Activated T-helper 1 cell treated with anti-CD3 and anti-CD28 coated beads, Interleukin-12 subunit alpha, Interleukin-12 subunit beta, Interleukin-2, Interleukin-4 antibody, amounts not matched to agents 30 ng/mL and 10 ng/mL and 1 ng/mL, durations not matched to agents 14 hours and 24 hours and 36 hours (primary cell): ENCODE measurements at regions not wholly inside any gene's neighbourhood (a gene's known extent, or its start where the extent isn't known, plus 50 kb on each side); places are given as distances from the start of the nearest gene placed in this dataset.

ENCODE experiments used
- DNase-seq: peaks from one replicate; pipeline ENCODE4 v3.0.0; 2021; ENCODE audit warnings: low spot score
- H3K27ac Mint-ChIP-seq: one replicate; pipeline ENCODE4 v1.8.0; 2021; ENCODE audit warnings: mild to moderate bottlenecking, mixed read lengths
- H3K27me3 Mint-ChIP-seq: one replicate; pipeline ENCODE4 v1.8.0; 2022; ENCODE audit warnings: mild to moderate bottlenecking, moderate library complexity, mixed read lengths; ENCODE audit not compliant: insufficient read depth
- H3K36me3 Mint-ChIP-seq: one replicate; pipeline ENCODE4 v1.8.0; 2021; ENCODE audit warnings: low read depth, mixed read lengths
- H3K4me1 Mint-ChIP-seq: one replicate; pipeline ENCODE4 v1.8.0; 2021; ENCODE audit warnings: low read depth, mixed read lengths
- H3K4me3 Mint-ChIP-seq: one replicate; pipeline ENCODE4 v1.8.0; 2021; ENCODE audit warnings: mild to moderate bottlenecking, moderate library complexity, mixed read lengths
- H3K9me3 Mint-ChIP-seq: one replicate; pipeline ENCODE4 v1.8.0; 2021; ENCODE audit warnings: mixed read lengths
- intact Hi-C: fragments of 100-400 bp; cut with micrococcal nuclease; formaldehyde crosslinking; loops from one replicate; pipeline ENCODE4 v1.15.1; 2024

- H3K27ac Mint-ChIP-seq, result no peak overlapping the region
- DNase-seq, result no peak
- intact Hi-C loops, result no loop called here
- no peaks in the 10 kb centered on the region for H3K36me3 Mint-ChIP-seq
- H3K4me1 Mint-ChIP-seq, result no peaks in the 10 kb centered on the region
- no peaks in the 10 kb centered on the region for H3K9me3 Mint-ChIP-seq
- H3K4me3 Mint-ChIP-seq, result no peak overlapping the region
- H3K27me3 Mint-ChIP-seq, result peaks cover 36% of the 10 kb centered on the region
Observed at GRCh38 chr6:27624694-27625262, 151.9 kb upstream of the ZNF184 start.

- Mint-ChIP-seq H3K4me1 (peaks cover 2% of the 10 kb centered on the region), H3K36me3 (peaks cover under 1% of the 10 kb centered on the region), H3K27ac (no peak overlapping the region), H3K4me3 (no peak overlapping the region), H3K9me3 (no peaks in the 10 kb centered on the region), H3K27me3 (peaks cover 30% of the 10 kb centered on the region)
- intact Hi-C loops, result no loop called here
- no peak for DNase-seq
Observed at GRCh38 chr6:27623103-27623502, 150.2 kb upstream of the ZNF184 start.

- Mint-ChIP-seq H3K4me3 (no peak overlapping the region), H3K4me1 (peaks cover 19% of the 10 kb centered on the region), H3K27me3 (peaks cover 40% of the 10 kb centered on the region), H3K27ac (no peak overlapping the region), H3K9me3 (no peaks in the 10 kb centered on the region), H3K36me3 (peaks cover 5% of the 10 kb centered on the region)
- intact Hi-C loops, result no loop called here
- no peak for DNase-seq
Observed at GRCh38 chr6:27619436-27619835, 146.5 kb upstream of the ZNF184 start.

- intact Hi-C loops, result no loop called here
- H3K4me3 Mint-ChIP-seq, result peak overlapping the region; percentile 80
- no peaks in the 10 kb centered on the region for H3K9me3 Mint-ChIP-seq
- peaks cover 5% of the 10 kb centered on the region for H3K36me3 Mint-ChIP-seq
- DNase-seq, result no peak
- H3K4me1 Mint-ChIP-seq, result peaks cover 19% of the 10 kb centered on the region
- H3K27me3 Mint-ChIP-seq, result peaks cover 43% of the 10 kb centered on the region
- peak overlapping the region; percentile 25 for H3K27ac Mint-ChIP-seq
Observed at GRCh38 chr6:27617700-27618689, 145.1 kb upstream of the ZNF184 start.

- intact Hi-C loops, result no loop called here
Observed at GRCh38 chr6:27617046-27617687, 144.3 kb upstream of the ZNF184 start.

GRCh38 chr6:27616328-27617045 is 143.6 kb upstream of the ZNF184 start:
- intact Hi-C loops, result no loop called here
- Mint-ChIP-seq H3K4me3 (peak overlapping the region; percentile 80), H3K27ac (no peak overlapping the region)

More at GRCh38 chr6:27617046-27617687, 144.3 kb upstream of the ZNF184 start:
- Mint-ChIP-seq H3K27me3 (peaks cover 39% of the 10 kb centered on the region), H3K9me3 (no peaks in the 10 kb centered on the region), H3K27ac (no peak overlapping the region), H3K36me3 (peaks cover 5% of the 10 kb centered on the region), H3K4me1 (peaks cover 19% of the 10 kb centered on the region), H3K4me3 (peak overlapping the region; percentile 80)
- no peak for DNase-seq

GRCh38 chr6:27611451-27611850 is 138.5 kb upstream of the ZNF184 start:
- Mint-ChIP-seq H3K27ac (no peak overlapping the region), H3K9me3 (no peaks in the 10 kb centered on the region), H3K36me3 (no peaks in the 10 kb centered on the region), H3K27me3 (peaks cover 10% of the 10 kb centered on the region), H3K4me3 (no peak overlapping the region), H3K4me1 (peaks cover 6% of the 10 kb centered on the region)
- no peak for DNase-seq
- intact Hi-C loops, result no loop called here

More at GRCh38 chr6:27616328-27617045, 143.6 kb upstream of the ZNF184 start:
- Mint-ChIP-seq H3K9me3 (no peaks in the 10 kb centered on the region), H3K27me3 (peaks cover 34% of the 10 kb centered on the region), H3K36me3 (peaks cover 5% of the 10 kb centered on the region), H3K4me1 (peaks cover 19% of the 10 kb centered on the region)
- DNase-seq, result no peak

GRCh38 chr6:27608916-27609883 is 136.3 kb upstream of the ZNF184 start:
- intact Hi-C loops, result loop anchor here (1.0 to 10.0 kb wide), 5 partner anchors 52 to 447 kb away; no protein-coding TSS in a partner anchor
- no peak for DNase-seq
- H3K4me1 Mint-ChIP-seq, result peaks cover 18% of the 10 kb centered on the region

GRCh38 chr6:27605401-27606342 is 132.8 kb upstream of the ZNF184 start:
- no peak for DNase-seq
- Mint-ChIP-seq H3K4me3 (peak overlapping the region; percentile 56), H3K36me3 (peaks cover 4% of the 10 kb centered on the region), H3K27me3 (peaks cover 26% of the 10 kb centered on the region), H3K4me1 (peaks cover 30% of the 10 kb centered on the region), H3K9me3 (peaks cover 11% of the 10 kb centered on the region), H3K27ac (peak overlapping the region; percentile 15)
- intact Hi-C loops, result loop anchor here (5.0 to 10.0 kb wide), 2 partner anchors 48 to 299 kb away; no protein-coding TSS in a partner anchor

More at GRCh38 chr6:27608916-27609883, 136.3 kb upstream of the ZNF184 start:
- Mint-ChIP-seq H3K27ac (no peak overlapping the region), H3K4me3 (no peak overlapping the region), H3K36me3 (no peaks in the 10 kb centered on the region), H3K27me3 (peaks cover 28% of the 10 kb centered on the region), H3K9me3 (no peaks in the 10 kb centered on the region)

- H3K36me3 Mint-ChIP-seq, result peaks cover 4% of the 10 kb centered on the region
- peaks cover 24% of the 10 kb centered on the region for H3K27me3 Mint-ChIP-seq
- H3K27ac Mint-ChIP-seq, result no peak overlapping the region
- intact Hi-C loops, result loop anchor here (5.0 to 10.0 kb wide), 3 partner anchors 48 to 308 kb away; no protein-coding TSS in a partner anchor
- no peak for DNase-seq
- H3K4me3 Mint-ChIP-seq, result peak overlapping the region; percentile 56
- H3K4me1 Mint-ChIP-seq, result peaks cover 35% of the 10 kb centered on the region
- H3K9me3 Mint-ChIP-seq, result peaks cover 11% of the 10 kb centered on the region
Observed at GRCh38 chr6:27604986-27605385, 132.1 kb upstream of the ZNF184 start.
